Suppressor macrophage treated with lipopolysaccharide for 4 hours (primary cell): ENCODE measurements at regions not wholly inside any gene's neighbourhood (a gene's known extent, or its start where the extent isn't known, plus 50 kb on each side); places are given as distances from the start of the nearest gene placed in this dataset.
A peak's percentile ranks its signal among the peaks of the same experiment; 100 is the strongest.
"Not testable (repeated sequence)": the region's sequence is repeated elsewhere in the genome, so short reads cannot be mapped to it uniquely, and the experiment has no call there.

ENCODE experiments used
- DNase-seq: peaks from one replicate; pipeline ENCODE4 v3.0.0-alpha.2; 2020

DNA sequence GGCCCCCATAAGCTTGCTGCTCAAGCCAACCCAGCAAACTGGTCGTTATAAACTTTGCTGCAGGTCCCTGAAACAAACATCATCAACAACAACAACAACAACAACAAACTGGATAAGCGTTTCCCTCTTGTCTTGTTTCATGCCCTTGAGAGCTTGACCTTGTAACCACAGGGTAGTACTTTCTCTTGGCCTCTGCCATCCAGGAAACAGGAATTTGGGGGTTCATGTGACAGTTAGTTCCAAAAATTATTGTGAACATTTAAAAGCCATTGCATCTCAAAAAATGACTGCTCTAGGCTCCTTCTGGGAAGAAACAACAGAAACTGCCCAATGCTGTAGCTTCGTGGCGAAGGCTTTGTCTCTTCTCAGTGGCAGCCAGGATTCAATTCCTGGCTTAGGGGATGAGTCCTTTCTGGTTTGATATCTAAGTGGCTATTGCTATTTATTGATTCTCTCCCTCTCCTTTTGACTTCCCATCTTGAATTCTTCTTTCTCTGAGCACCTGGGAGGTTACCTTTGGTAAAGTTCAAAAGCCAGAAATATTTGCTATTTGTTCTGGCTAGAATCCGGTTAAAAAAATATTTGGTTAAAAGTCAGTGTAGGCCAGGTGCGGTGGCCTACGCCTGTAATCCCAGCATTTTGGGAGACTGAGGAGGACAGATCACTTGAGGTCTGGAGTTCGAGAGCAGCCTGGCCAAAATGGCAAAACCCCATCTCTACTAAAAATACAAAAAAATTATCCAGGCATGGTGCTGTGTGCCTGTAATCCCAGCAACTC lies 52.0 kb upstream of the CPM start:
- no peak for DNase-seq

DNA sequence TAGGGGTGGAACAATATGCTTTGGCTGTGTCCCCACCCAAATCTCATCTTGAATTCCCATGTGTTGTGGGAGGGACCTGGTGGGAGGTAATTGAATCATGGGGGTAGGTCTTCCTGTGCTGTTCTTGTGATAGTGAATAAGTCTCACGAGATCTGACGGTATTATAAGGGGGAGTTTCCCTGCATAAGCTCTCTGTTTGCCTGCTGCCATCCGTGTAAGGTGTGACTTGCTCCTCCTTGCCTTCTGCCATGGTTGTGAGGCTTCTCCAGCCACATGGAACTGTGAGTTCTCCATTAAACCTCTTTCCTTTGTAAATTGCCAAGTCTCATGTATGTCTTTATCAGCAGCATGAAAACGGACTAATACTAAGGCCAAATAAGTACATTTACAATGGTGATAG lies 64.6 kb upstream of the CPM start:
- not testable (repeated sequence) for DNase-seq

DNA sequence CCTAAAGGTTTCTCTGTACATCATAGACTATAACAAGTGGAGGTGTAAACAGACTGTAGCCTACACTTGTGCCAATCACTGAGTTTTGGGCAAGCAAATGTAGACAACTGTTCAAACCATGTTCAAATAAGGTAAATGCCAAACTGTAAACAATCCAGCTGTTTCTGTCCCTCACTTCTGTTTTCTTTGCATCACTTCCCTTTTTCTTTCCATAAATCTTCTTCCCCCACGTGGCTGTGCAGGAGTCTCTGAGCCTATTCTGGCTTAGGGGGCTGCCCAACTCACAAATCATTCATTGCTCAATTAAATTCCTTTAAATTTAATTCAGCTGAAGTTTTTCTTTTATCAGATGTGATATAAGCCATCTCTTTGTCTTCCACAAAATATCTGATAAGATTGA lies 65.1 kb upstream of the CPM start:
- DNase-seq: peak; percentile 79

- DNase-seq: peak; percentile 65
Measured at GRCh38 chr12:69000074-69000473, 67.1 kb upstream of the CPM start.

- DNase-seq: peak; percentile 34
Measured at GRCh38 chr12:69000540-69001243, 67.7 kb upstream of the CPM start.

GRCh38 chr12:69001251-69001650 lies 68.3 kb upstream of the CPM start:
- DNase-seq: no peak

DNA sequence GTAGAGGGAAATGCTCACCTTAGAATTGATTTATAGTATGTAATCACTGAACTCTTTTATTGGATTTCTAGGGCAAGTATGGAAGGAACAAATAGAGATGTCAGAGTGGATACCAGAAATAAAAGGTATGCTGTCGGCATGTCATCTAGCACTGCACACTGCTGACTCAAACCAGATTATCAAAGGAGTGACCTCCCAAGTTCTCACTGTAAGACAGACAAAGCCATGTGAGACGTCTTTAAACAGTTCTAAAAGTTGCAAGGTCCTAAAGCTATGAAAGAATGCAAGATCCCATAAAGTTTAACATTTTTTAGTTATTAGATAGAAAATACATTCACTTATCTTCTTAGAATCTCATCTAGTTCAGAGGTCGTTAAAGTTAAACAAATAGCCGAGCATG lies 70.0 kb upstream of the CPM start:
- no peak for DNase-seq

DNA sequence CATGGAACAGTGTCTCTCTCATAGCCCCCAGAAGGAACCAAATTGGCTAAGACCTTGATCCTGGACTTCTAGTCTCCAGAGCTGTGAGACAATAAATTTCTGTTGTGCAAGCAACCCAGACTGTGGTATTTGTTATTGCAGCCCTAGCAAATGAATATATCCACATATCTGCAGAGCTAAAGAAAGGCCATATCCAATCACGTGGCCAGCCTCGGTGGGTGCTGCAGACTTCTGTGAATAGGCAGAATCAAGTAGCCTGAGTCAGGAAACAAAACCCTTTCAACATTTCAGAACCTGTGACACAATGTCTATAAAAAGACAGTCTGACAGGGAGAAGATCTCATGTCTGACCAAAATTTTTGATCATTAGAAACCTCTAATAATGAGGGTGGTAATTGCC lies 71.0 kb upstream of the CPM start:
- no peak for DNase-seq

DNA sequence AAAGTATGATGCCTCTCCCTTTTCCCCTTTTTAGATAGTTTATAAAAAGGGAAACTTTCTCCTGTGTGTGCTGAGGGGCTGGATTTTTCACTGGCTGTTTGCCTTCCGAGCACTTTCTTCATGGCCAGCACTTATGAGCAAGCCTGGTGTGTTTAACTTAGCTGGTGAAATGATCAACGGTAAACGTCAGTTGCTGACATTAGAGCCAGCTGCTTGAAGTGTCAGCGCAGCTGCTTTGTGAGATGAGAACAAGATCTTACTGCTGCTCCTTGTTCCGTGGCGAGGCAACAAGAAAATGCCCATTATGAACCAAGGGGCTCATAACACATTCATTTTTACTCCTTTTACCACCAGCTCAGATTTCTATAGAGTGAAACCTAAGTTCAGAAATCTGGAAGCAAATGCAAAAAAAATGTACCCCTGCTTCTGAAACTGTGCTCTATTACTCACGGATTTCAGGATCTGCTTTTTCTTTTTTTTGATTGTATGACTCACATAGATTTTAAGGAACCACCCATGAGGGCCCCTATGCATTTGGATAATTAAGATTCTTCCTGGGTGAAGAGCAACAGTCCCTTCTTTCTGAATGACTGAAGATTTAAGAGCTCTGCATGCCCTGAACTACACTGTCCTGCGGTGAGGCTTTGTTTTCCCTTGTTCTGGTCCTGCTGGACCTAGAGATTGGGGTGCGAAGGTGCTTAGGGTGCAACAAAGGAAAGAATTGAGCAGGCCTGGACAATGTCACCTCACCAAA lies 74.3 kb upstream of the CPM start:
- peak; percentile 90 for DNase-seq

- DNase-seq: no peak
Measured at GRCh38 chr12:69007855-69008351, 74.9 kb upstream of the CPM start.

DNA sequence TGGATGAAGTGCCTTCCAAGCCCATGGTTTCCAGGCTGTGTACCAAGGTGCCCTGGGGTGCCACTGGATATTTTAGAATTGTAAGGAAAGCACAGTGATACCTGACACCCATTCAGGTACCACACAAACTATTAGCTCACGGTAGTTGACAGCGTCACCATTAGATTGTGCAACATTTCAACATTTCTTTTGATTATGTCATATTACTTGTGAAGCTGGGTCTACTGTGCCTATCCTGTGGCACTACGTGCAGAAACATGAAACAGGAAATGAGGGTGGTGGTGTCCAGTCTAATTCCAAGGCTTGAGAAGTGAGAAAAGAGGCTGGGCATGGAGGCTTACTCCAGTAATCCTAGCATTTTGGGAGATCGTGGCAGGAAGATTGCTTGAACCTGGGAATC lies 75.5 kb upstream of the CPM start:
- DNase-seq: peak; percentile 87

DNA sequence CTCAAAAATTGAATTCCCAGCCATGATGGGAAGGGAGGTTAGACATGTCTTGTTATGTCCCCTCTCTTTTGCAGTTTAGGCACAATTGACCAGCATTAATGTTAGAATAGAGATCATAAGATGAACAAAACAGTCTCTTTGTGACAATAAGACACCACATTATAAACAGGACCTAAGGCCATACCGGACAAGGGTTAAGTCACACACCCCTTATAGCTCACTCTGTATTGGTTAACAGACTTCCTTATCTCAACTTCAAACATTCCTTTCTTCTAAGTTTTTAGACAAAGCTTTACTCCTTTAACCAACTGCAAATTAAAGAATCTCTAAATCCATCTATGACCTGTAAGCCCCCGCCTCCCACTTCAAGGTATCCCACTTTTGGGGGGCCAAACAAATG lies 81.1 kb upstream of the CPM start:
- no peak for DNase-seq

DNA sequence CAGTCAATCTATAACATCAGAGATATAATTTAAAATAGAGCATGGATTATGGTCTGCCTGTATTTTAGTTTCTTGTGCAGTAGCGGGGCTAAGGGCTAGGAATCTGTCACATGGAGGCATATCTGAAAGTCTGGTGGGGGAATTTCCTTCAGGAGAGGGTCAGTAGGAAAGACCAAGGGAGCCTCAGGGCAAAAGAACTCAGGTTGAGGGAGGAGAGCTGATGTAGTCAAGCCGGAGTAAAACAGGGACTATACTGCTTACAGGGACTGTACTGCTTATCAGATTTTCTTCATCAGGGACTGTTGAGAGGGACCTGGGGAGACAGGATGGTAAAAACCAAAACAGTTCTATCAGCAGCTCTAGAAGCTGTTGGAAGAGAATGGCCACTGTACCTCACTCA lies 82.0 kb upstream of the CPM start:
- DNase-seq: no peak

DNA sequence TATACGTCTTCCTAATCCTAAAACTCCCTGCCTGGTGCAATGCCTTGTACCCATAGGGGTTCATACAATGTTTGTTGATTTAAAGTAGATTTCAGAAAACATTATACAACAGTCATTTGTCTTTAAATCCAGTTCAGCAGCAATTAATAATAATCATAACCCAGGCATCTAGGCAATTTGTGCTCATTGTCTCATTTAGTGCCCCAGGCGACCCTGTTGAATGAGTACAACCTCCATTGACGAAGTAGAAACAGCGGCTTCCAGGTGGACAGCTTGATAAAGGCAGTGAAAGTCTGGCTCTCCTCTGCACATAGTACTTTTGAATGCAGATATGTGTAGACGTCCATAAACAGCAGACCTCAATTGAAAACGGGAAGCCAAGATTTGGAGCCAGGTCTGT lies 82.9 kb upstream of the CPM start:
- no peak for DNase-seq

- no peak for DNase-seq
Measured at GRCh38 chr12:69019082-69019481, 86.1 kb upstream of the CPM start.

GRCh38 chr12:69019910-69020309 lies 86.9 kb upstream of the CPM start:
- DNase-seq: no peak

GRCh38 chr12:69022674-69023073 lies 89.7 kb upstream of the CPM start:
- no peak for DNase-seq

DNA sequence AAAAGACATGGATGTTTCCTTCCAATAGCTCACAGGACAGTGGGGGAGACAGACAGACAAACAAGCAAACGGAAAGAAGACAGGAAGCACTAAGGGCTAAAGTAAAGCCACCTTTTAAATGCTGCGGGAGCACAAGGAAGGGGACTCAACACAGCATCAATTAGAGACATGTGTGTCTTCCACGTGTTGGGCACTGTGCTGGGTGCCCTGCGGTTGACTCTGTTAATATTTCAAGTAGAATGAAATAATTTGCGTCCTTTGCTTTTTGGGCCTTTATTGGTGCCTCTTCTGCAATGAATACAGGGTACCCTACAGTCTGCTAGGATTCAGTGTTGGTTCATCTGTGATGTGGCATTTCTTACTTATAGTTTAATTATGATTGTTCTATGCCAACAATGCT lies 90.9 kb upstream of the CPM start:
- DNase-seq: no peak

GRCh38 chr12:69024413-69024812 lies 91.4 kb upstream of the CPM start:
- DNase-seq: no peak

DNA sequence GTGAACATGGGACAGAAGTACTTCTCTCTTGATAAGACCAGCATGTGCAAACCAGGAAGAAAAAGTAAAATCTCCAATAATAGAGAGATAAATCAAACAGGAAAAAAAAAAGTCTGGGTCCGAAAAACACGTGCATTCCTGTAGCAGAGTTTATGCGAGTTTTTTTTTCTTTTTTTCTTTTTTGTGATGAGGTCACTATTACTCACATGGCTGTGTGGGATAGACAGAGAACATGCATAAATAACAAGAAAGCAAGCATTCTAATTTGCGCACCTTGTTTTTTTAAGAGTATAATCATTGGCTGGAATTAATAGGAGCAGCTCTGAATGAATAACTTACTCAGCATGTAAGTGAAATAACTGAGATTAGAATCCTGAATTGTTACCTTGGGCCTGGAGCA lies 91.9 kb upstream of the CPM start:
- no peak for DNase-seq

- peak; percentile 84 for DNase-seq
Measured at GRCh38 chr12:69026336-69026735, 93.4 kb upstream of the CPM start.

- peak; percentile 30 for DNase-seq
Measured at GRCh38 chr12:69027411-69027881, 94.5 kb upstream of the CPM start.

DNA sequence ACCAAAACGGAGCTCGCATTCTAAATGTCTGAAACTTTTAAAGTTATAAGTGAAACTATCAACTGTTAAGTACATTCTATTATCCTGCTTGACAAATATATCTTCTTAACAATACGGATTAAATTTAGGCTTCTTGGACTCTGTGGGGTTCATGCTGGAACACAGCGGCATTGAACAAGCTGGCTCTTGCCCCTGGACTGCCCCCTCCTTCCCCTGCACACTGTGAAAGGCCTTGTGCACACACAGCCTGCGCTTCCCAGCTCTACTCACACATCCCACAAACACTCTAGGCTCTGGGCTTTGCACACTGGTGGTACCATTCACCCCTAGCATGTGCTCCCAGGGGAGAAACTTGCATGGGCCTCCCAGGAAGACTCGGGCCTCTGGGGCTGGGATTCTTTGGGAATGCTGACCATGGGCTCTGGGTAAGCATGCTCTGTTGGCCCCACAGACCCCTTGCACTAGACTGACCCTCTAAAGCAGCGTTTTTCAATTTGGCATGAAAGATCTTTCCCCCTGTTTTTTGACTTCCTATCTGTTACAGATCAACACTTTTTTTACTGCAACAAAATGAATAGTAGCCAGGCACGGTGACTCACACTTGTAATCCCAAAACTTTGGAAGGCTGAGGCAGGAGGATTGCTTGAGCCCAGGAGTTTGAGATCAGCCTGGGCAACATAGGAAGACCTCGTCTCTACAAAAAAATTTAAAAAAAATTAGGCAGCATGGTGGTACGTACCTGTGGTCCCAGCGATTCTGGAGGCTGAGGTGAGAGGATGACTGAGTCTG lies 96.2 kb upstream of the CPM start:
- no peak for DNase-seq
